GM03348 (cell line): ENCODE measurements at regions not wholly inside any gene's neighbourhood (a gene's known extent, or its start where the extent isn't known, plus 50 kb on each side); places are given as distances from the start of the nearest gene placed in this dataset.

ENCODE experiments used
- DNase-seq: peaks from one replicate; pipeline ENCODE4 v3.0.0; 2012; ENCODE audit warnings: low spot score

- DNase-seq: peak; percentile 11
Measured at GRCh38 chr18:24530630-24531111, 70.2 kb downstream of the HRH4 start.

DNA sequence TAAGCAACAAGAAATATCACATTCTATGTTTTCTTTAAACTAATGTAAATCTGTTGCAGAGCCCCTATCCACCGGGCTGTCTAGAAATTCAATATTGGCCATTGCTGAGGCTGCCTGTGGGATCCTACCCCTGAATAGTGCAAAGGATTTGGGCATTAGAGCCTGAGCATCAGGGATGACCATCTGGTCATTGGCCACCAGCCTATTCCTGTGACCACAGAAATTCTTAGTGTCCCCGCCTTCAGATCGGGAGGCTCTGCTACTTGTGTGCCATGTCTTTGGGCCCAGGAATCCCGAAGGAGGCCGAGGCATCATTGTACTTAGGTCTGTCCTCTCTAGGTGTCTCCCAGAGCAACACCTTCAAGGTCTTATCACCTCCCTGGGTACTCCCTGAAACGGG, 73.8 kb downstream of the HRH4 start:
- no peak for DNase-seq

GRCh38 chr18:24534737-24535136, 74.3 kb downstream of the HRH4 start:
- no peak for DNase-seq

DNA sequence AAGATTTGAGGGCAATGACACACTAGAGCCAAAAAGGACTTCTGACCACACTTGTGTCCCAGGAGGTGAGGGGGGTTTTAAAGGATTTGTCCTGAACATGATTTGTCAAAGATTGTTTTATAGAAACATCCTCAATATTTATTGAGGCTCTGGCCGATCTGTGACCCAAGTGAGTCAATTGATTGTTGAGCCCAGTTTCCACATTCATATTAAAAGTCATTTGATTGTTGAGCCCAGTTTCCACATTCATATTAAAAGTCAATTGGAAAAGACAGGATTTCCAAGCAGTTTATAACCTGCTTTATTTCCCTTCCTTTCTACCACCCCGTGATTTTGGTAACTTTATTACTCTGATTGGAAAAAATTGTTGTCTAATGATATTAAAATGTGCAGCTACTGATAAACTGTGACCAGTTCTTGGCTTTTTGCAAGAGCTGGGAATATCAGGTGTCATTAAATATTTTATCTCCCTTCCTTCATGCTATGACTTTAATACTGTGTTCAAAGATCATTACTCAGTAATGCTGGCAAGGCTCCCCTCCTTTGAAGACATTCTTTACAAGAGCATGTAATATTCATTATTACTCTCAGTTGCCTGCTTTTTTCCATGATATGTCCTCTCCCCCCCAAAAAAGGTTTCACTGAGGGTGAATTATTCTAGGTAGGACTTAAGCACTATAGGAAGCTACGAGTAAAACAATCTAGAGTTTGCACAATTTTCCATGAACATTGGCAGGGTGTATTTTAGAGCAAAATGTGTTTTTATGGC, 75.3 kb downstream of the HRH4 start:
- DNase-seq: no peak

- peak; percentile 7 for DNase-seq
Measured at GRCh38 chr18:24536326-24536725, 75.9 kb downstream of the HRH4 start.

GRCh38 chr18:24536834-24537233, 76.4 kb downstream of the HRH4 start:
- no peak for DNase-seq

GRCh38 chr18:24538414-24539264, 78.2 kb downstream of the HRH4 start:
- DNase-seq: no peak

- DNase-seq: no peak
Measured at GRCh38 chr18:24539866-24540617, 79.6 kb downstream of the HRH4 start.

GRCh38 chr18:24540896-24541295, 80.5 kb downstream of the HRH4 start:
- no peak for DNase-seq

DNA sequence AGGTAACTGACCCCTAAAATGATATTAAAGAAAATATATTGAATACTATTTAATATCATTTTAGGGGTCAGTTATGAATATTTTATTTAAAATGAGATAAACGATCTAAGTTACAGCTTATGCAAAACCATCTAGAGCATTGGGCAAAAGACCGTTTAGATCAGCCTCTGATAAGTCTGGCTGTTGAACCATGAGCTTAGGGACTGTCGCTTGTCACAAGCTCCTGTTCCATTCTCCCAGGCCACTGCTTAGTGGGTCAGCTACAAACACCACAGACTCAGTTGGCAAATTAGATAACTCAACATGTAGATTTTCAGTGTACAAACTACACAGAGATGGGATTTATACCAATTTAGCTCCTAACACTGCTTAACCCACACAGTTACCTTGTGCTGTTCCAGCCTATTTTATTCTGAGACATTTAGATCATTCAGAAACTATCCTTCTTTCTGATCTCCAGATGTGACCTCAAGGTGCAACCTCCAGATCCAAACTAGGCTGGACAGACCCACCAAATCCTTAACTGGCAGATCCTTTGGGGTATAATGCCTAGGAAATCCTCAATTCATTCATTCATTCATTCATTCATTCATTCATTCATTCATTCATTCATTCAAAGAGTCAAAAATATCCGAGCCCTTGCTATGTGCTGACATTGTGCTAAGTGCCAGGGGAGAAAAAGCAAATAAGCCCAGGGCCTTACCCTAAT, 82.8 kb downstream of the HRH4 start:
- DNase-seq: no peak

DNA sequence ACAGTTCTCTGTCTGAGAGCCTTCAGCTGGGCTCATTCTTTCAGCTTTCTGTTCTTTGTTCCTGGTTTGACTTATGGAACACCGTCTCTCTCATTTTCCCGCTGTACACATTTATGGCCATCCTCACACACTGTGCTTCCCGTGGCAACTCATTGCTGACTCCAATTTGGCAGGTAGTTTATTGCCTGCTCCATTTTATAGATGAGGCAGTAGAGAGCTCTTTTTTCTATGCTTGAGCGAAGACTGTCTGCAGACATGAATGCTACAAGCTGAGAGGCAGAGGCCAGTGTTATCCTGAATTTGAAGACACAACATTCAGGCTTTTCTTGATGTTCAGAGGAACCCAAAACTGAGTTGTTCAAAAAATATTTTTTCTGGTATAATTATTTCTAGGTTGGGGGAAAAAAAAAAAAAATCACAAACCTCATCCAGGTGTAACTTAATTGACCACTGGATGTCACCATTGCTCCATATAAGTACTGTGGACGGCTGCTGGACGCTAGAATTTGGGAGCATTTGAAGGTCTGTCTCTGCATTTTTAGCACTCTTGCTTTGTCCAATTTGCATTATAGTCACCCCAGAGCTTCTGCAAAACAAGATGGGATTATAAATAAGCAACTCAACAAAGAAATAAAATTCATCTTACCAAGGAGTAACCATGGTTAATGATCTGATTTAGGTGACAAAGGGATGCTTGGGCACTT, 83.5 kb downstream of the HRH4 start:
- peak; percentile 28 for DNase-seq

- DNase-seq: no peak
Measured at GRCh38 chr18:24544949-24545348, 84.5 kb downstream of the HRH4 start.

- DNase-seq: no peak
Measured at GRCh38 chr18:24545651-24546050, 85.2 kb downstream of the HRH4 start.

- no peak for DNase-seq
Measured at GRCh38 chr18:24546307-24546706, 85.9 kb downstream of the HRH4 start.

DNA sequence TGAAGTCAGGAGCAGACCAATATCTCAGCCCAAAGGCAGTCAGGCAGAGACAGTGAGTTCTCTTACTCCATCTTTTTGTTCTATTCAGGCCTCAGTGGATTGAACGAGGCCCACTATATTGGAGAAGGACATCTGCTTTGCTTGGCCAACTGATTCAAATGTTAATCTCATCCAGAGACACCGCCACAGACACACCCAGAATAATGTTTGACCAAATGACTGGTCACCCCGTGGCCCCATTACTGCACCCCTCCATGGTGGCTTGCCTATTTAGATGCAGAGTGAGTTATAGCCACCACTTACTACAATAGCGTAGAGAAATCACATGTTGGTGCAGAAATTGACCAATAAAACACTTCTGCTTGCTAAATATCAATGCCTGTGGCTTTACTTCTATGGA, 88.1 kb downstream of the HRH4 start:
- no peak for DNase-seq

GRCh38 chr18:24552218-24552617, 91.8 kb downstream of the HRH4 start:
- DNase-seq: no peak

DNA sequence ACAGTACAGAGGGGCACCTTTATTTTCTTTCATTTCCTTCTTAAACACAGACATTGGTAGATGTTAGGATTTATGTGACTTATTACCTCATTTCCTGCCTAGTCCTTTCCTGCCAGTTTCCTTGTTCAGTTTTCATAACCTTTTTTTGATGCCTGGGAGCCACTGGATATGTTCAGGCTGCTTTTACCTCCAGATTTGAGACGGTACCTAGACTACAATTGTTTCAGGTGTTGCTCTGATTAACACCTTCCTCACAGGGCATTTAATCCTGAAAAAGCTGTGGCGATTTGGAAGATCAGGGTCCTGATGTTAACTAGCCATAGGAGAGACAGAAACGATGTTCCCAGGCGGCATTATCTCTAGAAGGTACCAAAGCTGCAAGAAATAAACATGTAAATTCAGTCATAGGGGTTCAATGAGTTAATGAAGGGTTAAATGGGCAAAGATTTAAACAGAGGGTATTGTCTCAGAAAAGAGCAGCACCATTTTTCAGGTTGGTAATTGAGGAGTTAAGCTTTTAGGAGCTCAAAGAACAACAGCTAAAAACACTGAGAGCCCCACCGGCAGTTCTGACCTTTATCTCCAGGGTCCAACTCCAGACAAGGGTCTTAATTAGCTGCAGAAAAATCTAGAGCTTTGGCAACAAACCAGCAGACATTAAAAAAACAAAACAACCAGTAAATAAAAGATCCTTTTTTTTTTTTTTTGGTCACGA, 93.3 kb downstream of the HRH4 start:
- no peak for DNase-seq

- no peak for DNase-seq
Measured at GRCh38 chr18:24558403-24558802, 98.0 kb downstream of the HRH4 start.

GRCh38 chr18:24559526-24559925, 99.1 kb downstream of the HRH4 start:
- no peak for DNase-seq

DNA sequence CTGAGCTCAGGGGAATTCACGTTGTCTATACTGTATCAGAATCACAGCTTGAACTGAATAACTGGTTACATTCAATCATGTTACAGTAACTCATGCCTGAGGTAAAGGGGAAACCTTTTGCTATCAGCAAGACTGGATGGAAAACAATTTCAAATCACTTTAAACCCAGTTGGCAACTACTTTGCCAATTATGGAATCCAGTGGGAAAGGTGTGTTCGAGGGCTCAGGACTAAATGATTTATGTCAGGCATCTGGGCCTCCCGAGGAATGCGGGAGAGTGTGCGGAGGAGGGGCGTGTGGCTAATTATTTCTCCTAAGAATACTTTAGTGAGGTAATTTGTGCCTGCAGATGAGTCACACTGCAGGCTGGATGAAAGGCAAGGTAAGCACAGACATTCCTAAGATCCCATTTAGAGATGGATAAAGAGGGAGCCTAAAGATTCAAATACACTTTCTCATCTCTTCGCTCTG, 100.1 kb downstream of the HRH4 start:
- DNase-seq: no peak
